IPS DF 6.9 (cell line): ENCODE measurements at regions not wholly inside any gene's neighbourhood (a gene's known extent, or its start where the extent isn't known, plus 50 kb on each side); places are given as distances from the start of the nearest gene placed in this dataset.

ENCODE experiments used
- DNase-seq: peaks from one replicate; pipeline ENCODE4 v3.0.0-alpha.2; 2013; ENCODE audit warnings: low read depth, low spot score
- H3K27ac ChIP-seq: one replicate; pipeline ENCODE4 v1.5.1; 2013; ENCODE audit warnings: low read length, control low read depth
- H3K27me3 ChIP-seq: 2 replicates; pipeline ENCODE4 v1.6.1; 2013; ENCODE audit warnings: mild to moderate bottlenecking, low read length; ENCODE audit not compliant: control insufficient read depth, insufficient read depth
- H3K36me3 ChIP-seq: 2 replicates; pipeline ENCODE4 v1.6.1; 2013; ENCODE audit warnings: low read length; ENCODE audit not compliant: control insufficient read depth, insufficient read depth
- H3K4me1 ChIP-seq: 2 replicates; pipeline ENCODE4 v1.6.1; 2013; ENCODE audit warnings: low read length; ENCODE audit not compliant: control insufficient read depth, insufficient read depth
- H3K4me3 ChIP-seq: 2 replicates; pipeline ENCODE4 v1.5.1; 2013; ENCODE audit warnings: mild to moderate bottlenecking, low read length
- H3K9me3 ChIP-seq: 2 replicates; pipeline ENCODE4 v1.6.1; 2013; ENCODE audit warnings: low read length, inconsistent platforms; ENCODE audit not compliant: control insufficient read depth, insufficient read depth
- WGBS: extraction: QIAGEN DNeasy Blood & Tissue Kit; methylation state at CpG from one replicate; pipeline ENCODE4 v1.1.7; 2013; ENCODE audit warnings: mixed read lengths, missing lambda C conversion rate; ENCODE audit not compliant: insufficient read length, insufficient coverage; 5-methylcytosine and 5-hydroxymethylcytosine counted together

DNA sequence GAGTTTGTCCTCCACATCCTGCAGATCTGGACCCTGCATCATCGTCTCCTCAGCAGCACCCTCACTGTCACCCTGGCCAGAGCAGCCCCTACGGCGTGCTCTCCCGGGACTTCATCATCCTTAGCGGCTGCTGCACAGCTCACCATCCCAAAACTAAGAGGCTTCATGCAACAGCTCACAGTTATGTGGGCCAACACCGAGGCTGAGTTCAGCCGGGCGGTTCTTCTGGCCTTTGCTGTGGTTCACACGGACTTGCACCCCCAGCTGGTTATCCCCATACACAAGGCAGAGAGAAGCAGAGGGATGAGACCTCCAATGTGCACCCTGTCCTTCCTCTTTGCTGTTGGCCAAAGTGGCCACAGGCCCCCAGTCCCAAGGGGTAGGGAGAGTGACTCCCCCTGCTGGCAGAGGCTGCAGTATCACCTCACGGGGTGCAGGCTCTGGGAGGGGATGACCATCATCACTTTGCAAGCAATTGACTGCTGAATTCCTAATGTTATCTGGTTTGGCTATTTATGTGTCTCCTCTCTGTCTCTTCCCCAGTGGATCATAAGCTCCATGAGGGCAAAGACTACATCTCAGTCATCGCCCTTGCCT is 276.8 kb downstream of the BRD1 start:
- no peak for DNase-seq
- Histone ChIP-seq H3K27ac (no peak overlapping the region), H3K4me1 (no peaks in the 10 kb centered on the region), H3K27me3 (no peaks in the 10 kb centered on the region), H3K4me3 (no peak overlapping the region), H3K9me3 (peaks cover 49% of the 10 kb centered on the region), H3K36me3 (no peaks in the 10 kb centered on the region)
- no CpG with 5 or more reads among the region's 11 CpGs for WGBS

DNA sequence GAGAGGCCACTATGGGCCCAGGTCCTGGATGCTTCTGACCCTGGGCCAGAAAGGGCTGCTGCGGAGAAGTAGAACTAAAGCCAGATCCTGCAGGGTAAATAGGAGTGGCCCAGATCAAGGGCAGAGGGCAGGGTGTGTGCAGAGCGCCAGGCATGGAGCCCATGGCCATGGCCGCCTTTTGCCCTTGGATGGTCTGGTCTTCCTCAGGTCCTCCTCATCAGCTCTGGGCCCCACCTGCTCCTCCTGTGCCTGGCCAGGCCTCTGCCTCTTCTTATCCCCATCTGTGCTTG is 277.6 kb downstream of the BRD1 start:
- no peak overlapping the region for H3K4me3 ChIP-seq
- no peak overlapping the region for H3K27ac ChIP-seq
- DNase-seq = no peak
- no peaks in the 10 kb centered on the region for H3K27me3 ChIP-seq
- no peaks in the 10 kb centered on the region for H3K36me3 ChIP-seq
- H3K9me3 ChIP-seq = peaks cover 48% of the 10 kb centered on the region
- no peaks in the 10 kb centered on the region for H3K4me1 ChIP-seq
- WGBS = no CpG with 5 or more reads among the region's 3 CpGs

DNA sequence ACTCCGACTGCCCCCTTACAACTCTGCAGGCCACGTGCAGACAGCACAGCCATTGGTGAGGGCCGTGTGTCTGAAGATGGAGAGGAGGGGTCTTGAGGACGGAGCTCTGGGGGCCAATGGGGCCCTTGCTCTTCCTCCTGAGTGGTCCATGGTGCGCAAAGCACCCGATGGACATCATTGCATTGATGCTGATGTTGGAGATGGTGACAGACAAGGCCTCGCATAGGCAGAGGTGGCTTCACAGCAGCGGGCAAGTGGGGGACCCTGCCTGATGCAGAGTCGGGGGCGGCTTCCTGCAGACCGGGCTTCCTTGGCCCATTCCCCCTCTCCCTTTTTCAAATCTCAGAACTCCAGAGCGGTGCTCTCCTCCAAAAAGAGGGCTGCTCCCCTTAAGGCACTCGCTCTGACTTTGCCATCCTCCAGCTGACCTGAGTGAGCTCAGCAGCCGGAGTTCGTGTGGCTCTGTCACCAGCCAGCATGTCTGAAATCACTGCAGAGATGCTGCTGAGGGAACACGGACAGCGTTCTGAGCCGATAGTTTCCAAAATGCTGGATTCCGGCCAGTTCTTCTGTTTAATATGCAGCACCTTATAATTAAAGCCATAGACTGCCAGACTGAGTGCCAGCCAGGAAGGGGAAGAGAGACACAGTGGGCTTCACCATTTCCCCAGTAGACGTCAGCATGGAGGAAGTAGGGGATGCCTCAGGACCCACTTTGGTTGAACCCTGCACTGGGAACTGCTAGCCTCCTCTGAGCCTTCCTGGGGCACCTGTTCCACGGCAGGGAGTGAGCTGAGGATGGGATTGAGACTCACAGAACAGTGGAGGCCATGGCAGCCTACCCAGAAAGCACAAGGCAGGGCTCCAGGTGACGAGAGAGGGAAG is 278.2 kb downstream of the BRD1 start:
- Histone ChIP-seq H3K9me3 (peaks cover 44% of the 10 kb centered on the region), H3K36me3 (no peaks in the 10 kb centered on the region), H3K4me1 (no peaks in the 10 kb centered on the region), H3K27ac (no peak overlapping the region), H3K4me3 (no peak overlapping the region), H3K27me3 (no peaks in the 10 kb centered on the region)
- no peak for DNase-seq
- WGBS = no CpG with 5 or more reads among the region's 22 CpGs

DNA sequence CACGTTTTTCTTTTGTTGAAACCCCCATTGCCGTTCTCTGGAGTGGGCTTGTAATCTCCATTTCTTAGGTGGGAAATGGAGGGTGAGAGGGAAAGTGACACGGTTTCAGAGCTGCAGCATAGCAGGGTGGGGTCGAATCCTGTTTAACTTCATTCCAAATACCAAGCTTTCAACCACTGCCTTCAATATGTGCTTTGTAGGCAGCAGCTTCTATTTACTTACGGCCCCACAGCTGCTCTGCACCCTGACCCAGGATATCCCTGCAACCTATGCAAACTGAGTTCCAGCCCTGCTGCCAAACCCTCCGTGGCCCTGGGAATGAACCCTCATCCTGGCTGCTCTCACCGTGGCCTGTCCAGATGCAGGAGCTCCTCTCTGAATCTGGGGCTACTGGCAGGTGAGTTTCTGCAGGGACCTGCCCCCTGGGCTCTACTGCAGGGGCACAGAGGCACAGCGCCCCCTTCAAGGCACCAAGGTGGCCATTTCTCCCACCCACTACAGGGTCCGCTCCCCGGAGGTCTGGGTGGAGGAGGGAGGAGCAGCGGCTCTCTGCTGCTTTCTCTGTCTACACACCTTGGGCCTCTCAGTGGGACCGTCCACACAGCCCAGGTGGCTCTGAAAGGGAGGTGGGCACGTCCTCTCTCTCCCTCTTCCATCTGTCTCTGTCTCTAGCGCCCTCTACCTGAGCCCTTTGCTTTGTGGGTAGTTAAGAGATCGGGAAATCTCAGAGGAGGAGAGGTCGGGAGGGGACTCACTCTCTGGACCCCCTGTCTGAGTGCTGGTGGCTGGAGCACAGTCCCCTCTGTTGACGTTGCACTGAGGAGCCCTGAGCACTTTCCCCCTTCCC is 279.1 kb downstream of the BRD1 start:
- H3K9me3 ChIP-seq = peaks cover 40% of the 10 kb centered on the region
- no CpG with 5 or more reads among the region's 17 CpGs for WGBS
- no peaks in the 10 kb centered on the region for H3K27me3 ChIP-seq
- H3K4me1 ChIP-seq = no peaks in the 10 kb centered on the region
- no peak overlapping the region for H3K27ac ChIP-seq
- H3K36me3 ChIP-seq = no peaks in the 10 kb centered on the region
- no peak overlapping the region for H3K4me3 ChIP-seq
- no peak for DNase-seq

DNA sequence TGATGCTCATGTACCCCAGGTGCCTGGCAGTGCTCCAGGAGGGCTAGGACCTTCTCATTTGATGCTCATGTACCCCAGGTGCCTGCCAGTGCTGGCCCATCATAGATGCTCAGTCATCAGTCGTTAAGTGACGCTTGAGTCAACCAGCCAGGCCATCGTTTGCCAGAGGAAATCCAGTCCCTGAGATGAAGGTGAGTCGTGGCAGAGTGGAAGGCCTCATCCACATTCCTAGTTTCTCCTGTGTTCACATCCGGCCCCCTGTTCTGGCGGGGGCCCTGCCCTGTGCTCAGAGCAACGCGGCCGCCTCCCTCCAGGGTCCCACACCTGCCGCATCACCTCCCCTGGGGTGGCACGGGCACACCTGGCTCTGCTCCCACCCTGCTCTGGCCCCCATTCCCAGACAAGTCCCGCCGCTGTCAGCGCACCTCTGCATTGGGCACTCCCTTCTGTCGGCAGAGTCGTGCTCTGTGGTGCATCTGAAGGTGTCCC is 279.9 kb downstream of the BRD1 start:
- H3K4me3 ChIP-seq = no peak overlapping the region
- no peak overlapping the region for H3K27ac ChIP-seq
- WGBS = no CpG with 5 or more reads among the region's 16 CpGs

DNA sequence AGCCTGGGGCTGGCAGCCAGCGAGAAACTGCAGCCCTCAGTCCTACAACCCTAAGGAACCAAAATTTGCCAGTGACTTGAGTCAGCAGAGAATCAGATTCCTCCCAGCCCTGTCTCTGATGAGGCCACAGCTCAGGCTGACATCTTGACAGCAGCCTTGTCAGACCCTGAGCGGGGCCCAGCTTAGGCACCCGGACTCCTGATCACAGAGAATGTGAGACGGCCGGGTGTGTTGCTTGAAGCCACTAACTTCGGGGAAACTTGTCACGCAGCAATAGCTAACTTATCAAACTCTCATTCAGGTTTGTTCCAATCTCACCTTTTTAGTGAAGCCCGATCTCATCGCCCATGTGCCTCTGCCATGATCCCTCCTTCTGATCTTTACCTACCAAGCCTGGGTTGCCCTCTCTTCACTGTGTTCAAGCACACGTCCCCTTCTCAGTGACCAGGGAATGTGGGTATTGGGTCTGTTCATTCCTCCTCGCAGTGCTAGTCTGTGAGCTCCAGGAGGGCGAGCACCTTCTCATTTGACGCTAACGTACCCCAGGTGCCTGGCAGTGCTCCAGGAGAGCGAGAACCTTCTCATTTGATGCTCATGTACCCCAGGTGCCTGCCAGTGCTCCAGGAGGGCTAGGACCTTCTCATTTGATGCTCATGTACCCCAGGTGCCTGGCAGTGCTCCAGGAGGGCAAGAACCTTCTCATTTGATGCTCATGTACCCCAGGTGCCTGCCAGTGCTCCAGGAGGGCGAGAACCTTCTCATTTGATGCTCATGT is 280.7 kb downstream of the BRD1 start:
- Histone ChIP-seq H3K4me1 (no peaks in the 10 kb centered on the region), H3K36me3 (no peaks in the 10 kb centered on the region), H3K27ac (no peak overlapping the region), H3K4me3 (no peak overlapping the region), H3K9me3 (peaks cover 40% of the 10 kb centered on the region), H3K27me3 (no peaks in the 10 kb centered on the region)
- DNase-seq = no peak
- no CpG with 5 or more reads among the region's 16 CpGs for WGBS

More for the DNA sequence above, 279.9 kb downstream of the BRD1 start:
- no peaks in the 10 kb centered on the region for H3K27me3 ChIP-seq
- H3K4me1 ChIP-seq = no peaks in the 10 kb centered on the region
- DNase-seq = no peak
- H3K36me3 ChIP-seq = no peaks in the 10 kb centered on the region
- peaks cover 38% of the 10 kb centered on the region for H3K9me3 ChIP-seq

DNA sequence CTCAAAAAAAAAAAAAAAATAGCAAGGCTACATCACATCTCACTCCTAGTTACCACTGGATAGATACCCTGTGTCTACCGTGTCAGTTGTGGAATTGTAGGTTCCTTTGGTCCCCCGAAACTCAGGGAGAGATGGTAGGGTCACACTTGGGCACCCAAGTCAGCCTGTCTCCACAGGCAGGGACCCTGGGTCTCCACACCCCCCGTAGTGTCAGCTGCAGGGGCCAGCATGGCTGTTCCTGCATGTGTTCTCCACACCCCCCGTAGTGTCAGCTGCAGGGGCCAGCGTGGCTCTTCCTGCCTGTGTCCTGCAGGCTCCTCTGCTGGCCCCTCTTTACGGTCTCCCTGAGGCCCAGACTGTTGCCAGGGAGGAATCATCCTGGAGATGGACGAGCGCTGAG is 282.1 kb downstream of the BRD1 start:
- Histone ChIP-seq H3K36me3 (no peaks in the 10 kb centered on the region), H3K27me3 (no peaks in the 10 kb centered on the region), H3K4me3 (no peak overlapping the region), H3K4me1 (no peaks in the 10 kb centered on the region), H3K27ac (no peak overlapping the region), H3K9me3 (peaks cover 34% of the 10 kb centered on the region)
- no CpG with 5 or more reads among the region's 8 CpGs for WGBS
- DNase-seq = no peak

DNA sequence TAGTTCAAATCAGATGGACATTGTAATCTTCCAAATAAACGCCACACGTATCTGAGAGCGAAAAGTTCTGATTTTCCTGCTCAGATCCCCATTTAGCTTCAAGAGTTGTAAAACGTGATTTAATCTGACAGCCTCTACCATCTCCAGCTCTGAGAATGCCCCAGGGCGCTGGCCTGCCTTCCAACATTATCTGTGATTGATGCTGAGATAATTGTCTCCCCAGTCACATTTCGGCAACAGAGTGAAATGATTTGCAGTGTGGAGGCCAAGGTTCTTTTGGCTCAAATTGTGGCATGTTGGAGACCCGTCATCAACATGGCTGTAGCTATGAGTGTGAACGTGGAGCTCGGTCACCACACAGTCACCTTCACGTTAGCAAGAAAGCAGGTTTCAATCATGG is 283.4 kb downstream of the BRD1 start:
- no CpG with 5 or more reads among the region's 10 CpGs for WGBS
- H3K9me3 ChIP-seq = peaks cover 38% of the 10 kb centered on the region
- no peak overlapping the region for H3K27ac ChIP-seq

DNA sequence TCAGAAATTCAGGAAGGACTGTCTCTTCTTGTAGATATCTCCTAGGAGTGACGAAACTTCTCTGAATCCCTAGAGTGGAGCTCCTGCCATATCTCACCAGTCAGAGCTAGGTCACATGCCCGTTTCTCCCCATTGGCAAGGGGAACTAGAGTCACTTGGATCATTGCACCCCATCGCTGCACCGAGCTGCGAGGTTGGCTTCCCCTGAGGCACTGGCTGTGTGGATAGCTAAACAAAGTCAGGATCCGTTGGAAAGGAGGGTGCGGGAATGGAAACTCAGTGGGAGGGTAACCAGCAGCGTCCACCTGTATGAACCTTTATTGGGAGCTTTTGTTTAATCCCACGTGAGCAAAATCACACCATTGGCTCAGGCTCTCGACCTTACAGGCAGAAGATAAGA is 283.8 kb downstream of the BRD1 start:
- no peaks in the 10 kb centered on the region for H3K27me3 ChIP-seq
- H3K4me3 ChIP-seq = no peak overlapping the region
- no peaks in the 10 kb centered on the region for H3K4me1 ChIP-seq
- peaks cover 35% of the 10 kb centered on the region for H3K9me3 ChIP-seq
- H3K27ac ChIP-seq = no peak overlapping the region
- WGBS = no CpG with 5 or more reads among the region's 10 CpGs
- no peak for DNase-seq
- no peaks in the 10 kb centered on the region for H3K36me3 ChIP-seq

More for the DNA sequence above, 283.4 kb downstream of the BRD1 start:
- no peak for DNase-seq
- no peaks in the 10 kb centered on the region for H3K36me3 ChIP-seq
- no peak overlapping the region for H3K4me3 ChIP-seq
- no peaks in the 10 kb centered on the region for H3K27me3 ChIP-seq
- no peaks in the 10 kb centered on the region for H3K4me1 ChIP-seq
